ENCODE measurements at regions not wholly inside any gene's neighbourhood (a gene's known extent, or its start where the extent isn't known, plus 50 kb on each side); places are given as distances from the start of the nearest gene placed in this dataset.

DNA sequence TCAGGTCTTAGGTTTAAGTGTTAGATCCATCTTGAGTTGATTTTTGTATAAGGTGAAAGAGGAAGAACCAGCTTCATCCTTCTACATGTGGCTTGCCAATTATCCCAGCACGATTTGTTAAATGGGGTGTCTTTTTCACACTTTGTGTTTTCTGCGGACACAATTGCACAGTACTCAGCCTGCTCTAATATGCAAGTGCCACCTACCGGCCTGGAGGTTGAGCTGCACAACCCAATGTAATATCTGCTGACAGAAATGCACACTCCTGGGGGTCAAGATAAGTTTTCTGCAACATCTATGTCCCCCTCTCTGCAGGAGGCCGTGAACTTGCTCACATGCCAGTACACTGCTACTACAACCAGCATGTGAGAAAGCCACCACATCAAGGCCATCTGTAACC lies 791.9 kb upstream of the ROBO1 start:
- no peak for DNase-seq

DNA sequence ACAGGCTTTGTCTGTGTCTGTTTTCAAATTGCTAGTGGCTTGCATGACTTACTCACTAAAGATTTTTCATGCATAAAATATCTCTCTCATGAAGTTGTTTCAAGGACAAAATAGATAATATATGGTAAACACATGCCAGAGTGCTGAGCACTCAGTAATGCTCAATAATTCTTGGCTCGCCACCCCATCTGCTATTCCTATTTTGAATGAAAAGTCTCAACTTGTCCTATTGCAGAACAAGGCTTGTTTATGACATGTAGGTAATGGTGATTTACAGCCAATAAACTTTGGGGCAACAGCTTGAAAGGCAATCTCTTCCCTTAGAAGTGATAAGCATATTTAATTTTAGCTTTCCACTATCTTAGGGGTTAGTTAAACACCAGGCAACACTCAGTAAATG lies 789.0 kb upstream of the ROBO1 start:
- no peak for DNase-seq

- DNase-seq: no peak
Measured at GRCh38 chr3:80554304-80554703, 786.5 kb upstream of the ROBO1 start.

- no peak for DNase-seq
Measured at GRCh38 chr3:80553211-80553610, 785.4 kb upstream of the ROBO1 start.

DNA sequence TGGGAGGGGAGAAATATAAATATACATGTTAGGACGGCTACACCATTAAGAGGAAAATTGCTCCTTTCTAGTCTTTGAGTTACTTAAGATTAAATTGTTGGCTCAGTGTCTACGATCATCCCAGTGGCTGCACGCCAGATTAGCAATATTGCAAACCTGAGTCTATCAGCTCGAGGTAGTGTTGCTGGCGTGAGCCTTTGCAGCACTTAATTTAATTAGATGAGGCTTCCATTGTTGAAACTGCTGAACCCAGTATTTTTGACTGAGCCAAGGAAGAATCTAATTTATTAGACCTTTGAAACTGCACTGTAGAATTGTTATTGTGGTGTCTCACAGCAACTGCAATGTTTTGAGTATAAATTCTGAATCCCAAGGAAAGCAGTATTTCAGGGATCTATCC lies 782.4 kb upstream of the ROBO1 start:
- DNase-seq: no peak

GRCh38 chr3:80549173-80549572 lies 781.4 kb upstream of the ROBO1 start:
- DNase-seq: no peak

GRCh38 chr3:80543154-80543553 lies 775.4 kb upstream of the ROBO1 start:
- DNase-seq: no peak

- no peak for DNase-seq
Measured at GRCh38 chr3:80542456-80542855, 774.7 kb upstream of the ROBO1 start.

GRCh38 chr3:80537680-80538079 lies 769.9 kb upstream of the ROBO1 start:
- DNase-seq: no peak

- no peak for DNase-seq
Measured at GRCh38 chr3:80535286-80535685, 767.5 kb upstream of the ROBO1 start.

- no peak for DNase-seq
Measured at GRCh38 chr3:80533553-80533952, 765.8 kb upstream of the ROBO1 start.

- no peak for DNase-seq
Measured at GRCh38 chr3:80526153-80526552, 758.4 kb upstream of the ROBO1 start.

- no peak for DNase-seq
Measured at GRCh38 chr3:80521081-80521480, 753.3 kb upstream of the ROBO1 start.

DNA sequence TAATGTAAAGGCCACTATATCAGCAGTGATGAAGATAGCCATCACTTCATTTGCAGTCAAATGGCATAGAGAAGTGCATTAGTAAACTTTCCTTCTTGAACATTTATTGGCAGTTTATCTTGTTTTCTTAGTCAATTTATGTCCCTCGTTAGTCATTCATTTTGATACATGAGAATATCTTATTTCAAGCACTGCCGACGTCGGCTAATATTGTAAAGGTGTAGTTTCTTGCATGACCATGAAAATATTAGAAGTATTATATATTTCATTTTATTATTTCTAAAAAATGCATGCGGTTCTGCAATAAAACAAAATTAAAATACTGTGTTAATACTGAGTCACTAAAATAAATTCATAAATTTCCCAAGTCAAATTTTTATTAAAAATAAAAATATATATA lies 751.6 kb upstream of the ROBO1 start:
- no peak for DNase-seq

- no peak for DNase-seq
Measured at GRCh38 chr3:80496452-80496851, 728.7 kb upstream of the ROBO1 start.

- no peak for DNase-seq
Measured at GRCh38 chr3:80492162-80492561, 724.4 kb upstream of the ROBO1 start.

GRCh38 chr3:80472961-80473360 lies 705.2 kb upstream of the ROBO1 start:
- DNase-seq: no peak

GRCh38 chr3:80472459-80472858 lies 704.7 kb upstream of the ROBO1 start:
- DNase-seq: no peak

- no peak for DNase-seq
Measured at GRCh38 chr3:80470433-80470832, 702.6 kb upstream of the ROBO1 start.

GRCh38 chr3:80465746-80466145 lies 697.9 kb upstream of the ROBO1 start:
- DNase-seq: no peak

- no peak for DNase-seq
Measured at GRCh38 chr3:80451393-80451792, 683.6 kb upstream of the ROBO1 start.

GRCh38 chr3:80445641-80446040 lies 677.8 kb upstream of the ROBO1 start:
- no peak for DNase-seq

DNA sequence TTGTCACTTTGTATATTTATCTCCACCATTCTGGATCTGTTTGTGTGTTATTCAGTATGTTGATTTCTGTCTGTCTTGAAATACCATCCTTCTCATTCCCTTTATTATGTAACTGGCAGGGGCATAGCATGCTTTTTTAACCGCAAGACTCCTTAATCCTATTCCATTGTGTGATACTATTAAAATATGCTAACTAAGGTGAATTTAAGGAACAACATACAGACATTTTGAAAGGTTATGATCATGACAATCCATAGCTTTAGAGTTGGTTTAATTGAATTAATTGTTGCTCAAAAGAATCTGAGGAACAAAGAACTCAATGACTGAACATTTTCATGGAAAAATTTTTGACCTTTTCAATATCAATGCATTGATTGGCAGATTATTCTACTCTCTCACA lies 677.3 kb upstream of the ROBO1 start:
- no peak for DNase-seq

GRCh38 chr3:80439490-80439889 lies 671.7 kb upstream of the ROBO1 start:
- no peak for DNase-seq

DNA sequence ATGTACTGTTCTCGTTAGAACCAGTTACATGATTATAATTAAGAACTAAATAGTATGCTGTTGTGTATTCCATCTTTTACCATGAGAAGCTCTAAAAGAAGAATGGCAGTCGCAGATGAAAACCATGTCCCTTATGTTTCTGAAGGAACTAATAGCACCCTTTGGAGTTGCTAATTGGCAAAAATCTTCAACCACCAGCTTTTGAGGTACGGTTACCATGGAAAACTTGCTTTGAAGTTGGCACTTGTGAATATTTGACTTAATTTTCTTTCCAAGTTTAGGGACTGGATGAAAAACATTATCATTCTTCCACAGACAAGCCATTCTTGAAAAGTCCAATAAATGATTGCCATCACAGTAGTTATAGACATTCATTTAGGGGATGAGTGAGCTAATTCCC lies 666.6 kb upstream of the ROBO1 start:
- no peak for DNase-seq

DNA sequence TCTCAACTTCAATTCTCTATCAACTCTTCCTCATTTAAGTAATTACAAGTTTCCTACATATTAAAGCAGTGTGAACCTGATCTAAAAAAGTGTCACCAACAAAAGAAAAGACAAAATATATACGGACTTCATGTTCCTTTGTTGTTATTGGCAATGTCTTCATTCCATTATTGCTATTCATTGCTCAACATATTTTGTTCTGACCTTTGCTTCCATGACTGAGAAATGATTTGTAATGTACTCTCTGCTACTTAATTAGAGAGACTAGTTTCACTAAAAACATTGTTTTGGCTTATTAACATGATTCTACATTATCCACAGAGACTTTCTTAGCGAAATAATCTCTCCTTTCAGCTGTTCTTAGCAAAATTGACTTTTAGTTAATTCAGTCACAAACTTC lies 657.2 kb upstream of the ROBO1 start:
- no peak for DNase-seq
